GM12878 (cell line): ENCODE measurements at regions not wholly inside any gene's neighbourhood (a gene's known extent, or its start where the extent isn't known, plus 50 kb on each side); places are given as distances from the start of the nearest gene placed in this dataset.

Experiments
- ATF7 ChIP-seq: fragments of 450-650 bp; IDR thresholded peaks from 2 replicates; pipeline ENCODE4 v1.6.1; 2016; ENCODE audit warnings: low read depth, mild to moderate bottlenecking
- CREM ChIP-seq: IDR thresholded peaks from 2 replicates; pipeline ENCODE4 v1.6.1; 2014; ENCODE audit warnings: antibody characterized with exemption, low read depth
- EZH2 ChIP-seq: IDR thresholded peaks from 2 replicates; pipeline ENCODE4 v1.6.1; 2012; ENCODE audit warnings: low read depth, mild to moderate bottlenecking, control low read depth, inconsistent platforms, low read length, borderline replicate concordance; ENCODE audit not compliant: control insufficient read depth
- NR2C2 ChIP-seq: IDR thresholded peaks from 2 replicates; pipeline ENCODE4 v1.6.1; 2011; ENCODE audit warnings: borderline replicate concordance, low read depth; ENCODE audit not compliant: control insufficient read depth, insufficient read length
- POLR2A ChIP-seq: IDR thresholded peaks from 2 replicates; pipeline ENCODE4 v1.6.1; 2011; ENCODE audit warnings: low read depth, mild to moderate bottlenecking, low read length
- ZNF217 ChIP-seq: fragments of 450-650 bp; IDR thresholded peaks from 2 replicates; pipeline ENCODE4 v1.6.1; 2017; ENCODE audit warnings: antibody characterized with exemption, mild to moderate bottlenecking
- ZSCAN29 ChIP-seq: fragments of 450-650 bp; IDR thresholded peaks from 2 replicates; pipeline ENCODE4 v1.6.1; 2017; ENCODE audit warnings: mild to moderate bottlenecking, moderate library complexity
- TF ChIP-seq, protein P1 (sequence below), 3 experiments: IDR thresholded peaks in 2 of 3; conservative IDR thresholded peaks in 1 of 3; 2 replicates each; pipeline ENCODE4 v1.5.1; 2011; ENCODE audit warnings: low read depth in 3 of 3, low read length in 3 of 3, mild to moderate bottlenecking in 3 of 3, control low read depth in 2 of 3, moderate library complexity in 2 of 3, inconsistent platforms in 1 of 3, mixed read lengths in 1 of 3; ENCODE audit not compliant: control insufficient read depth in 2 of 3, insufficient read depth in 1 of 3; ENCODE audit errors: extremely low read depth in 1 of 3
- TF ChIP-seq, protein P2 (sequence below): fragments of 450-650 bp; IDR thresholded peaks from 2 replicates; pipeline ENCODE4 v1.6.1; 2017; ENCODE audit warnings: mild to moderate bottlenecking, moderate library complexity

DNA sequence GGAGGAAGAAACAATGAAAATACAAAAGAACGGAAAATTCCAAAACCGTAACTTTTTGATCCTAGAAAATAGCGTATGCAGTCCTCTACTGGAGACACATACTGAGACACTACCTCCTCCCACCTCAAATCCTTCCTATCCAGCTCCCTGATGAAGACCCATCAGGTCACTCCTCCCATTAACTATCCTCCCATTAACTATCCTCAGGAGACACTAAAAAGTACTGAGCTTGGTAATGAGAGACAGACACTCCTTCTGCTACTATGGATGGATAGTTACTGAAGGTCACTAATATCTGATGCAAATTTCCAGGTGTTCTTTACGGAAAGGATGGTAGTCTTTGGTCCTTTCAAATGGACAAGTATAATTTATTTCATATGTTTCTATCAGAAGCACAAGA, 237.5 kb upstream of the BLID start:
- TF ChIP-seq POLR2A (no peak), ZNF217 (no peak), CREM (no peak), ATF7 (no peak), NR2C2 (no peak), ZSCAN29 (no peak), EZH2 (no peak)
- TF ChIP-seq, protein P1, sequence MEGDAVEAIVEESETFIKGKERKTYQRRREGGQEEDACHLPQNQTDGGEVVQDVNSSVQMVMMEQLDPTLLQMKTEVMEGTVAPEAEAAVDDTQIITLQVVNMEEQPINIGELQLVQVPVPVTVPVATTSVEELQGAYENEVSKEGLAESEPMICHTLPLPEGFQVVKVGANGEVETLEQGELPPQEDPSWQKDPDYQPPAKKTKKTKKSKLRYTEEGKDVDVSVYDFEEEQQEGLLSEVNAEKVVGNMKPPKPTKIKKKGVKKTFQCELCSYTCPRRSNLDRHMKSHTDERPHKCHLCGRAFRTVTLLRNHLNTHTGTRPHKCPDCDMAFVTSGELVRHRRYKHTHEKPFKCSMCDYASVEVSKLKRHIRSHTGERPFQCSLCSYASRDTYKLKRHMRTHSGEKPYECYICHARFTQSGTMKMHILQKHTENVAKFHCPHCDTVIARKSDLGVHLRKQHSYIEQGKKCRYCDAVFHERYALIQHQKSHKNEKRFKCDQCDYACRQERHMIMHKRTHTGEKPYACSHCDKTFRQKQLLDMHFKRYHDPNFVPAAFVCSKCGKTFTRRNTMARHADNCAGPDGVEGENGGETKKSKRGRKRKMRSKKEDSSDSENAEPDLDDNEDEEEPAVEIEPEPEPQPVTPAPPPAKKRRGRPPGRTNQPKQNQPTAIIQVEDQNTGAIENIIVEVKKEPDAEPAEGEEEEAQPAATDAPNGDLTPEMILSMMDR (IDR thresholded peaks at IDR 0.05 in 2 of 3, conservative IDR thresholded peaks at IDR 0.05 in 1 of 3; ENCODE audit: control insufficient read depth in 2 of 3, extremely low read depth in 1 of 3, insufficient read depth in 1 of 3, low read depth in 3 of 3, low read length in 3 of 3): no peak
- TF ChIP-seq, protein P2, sequence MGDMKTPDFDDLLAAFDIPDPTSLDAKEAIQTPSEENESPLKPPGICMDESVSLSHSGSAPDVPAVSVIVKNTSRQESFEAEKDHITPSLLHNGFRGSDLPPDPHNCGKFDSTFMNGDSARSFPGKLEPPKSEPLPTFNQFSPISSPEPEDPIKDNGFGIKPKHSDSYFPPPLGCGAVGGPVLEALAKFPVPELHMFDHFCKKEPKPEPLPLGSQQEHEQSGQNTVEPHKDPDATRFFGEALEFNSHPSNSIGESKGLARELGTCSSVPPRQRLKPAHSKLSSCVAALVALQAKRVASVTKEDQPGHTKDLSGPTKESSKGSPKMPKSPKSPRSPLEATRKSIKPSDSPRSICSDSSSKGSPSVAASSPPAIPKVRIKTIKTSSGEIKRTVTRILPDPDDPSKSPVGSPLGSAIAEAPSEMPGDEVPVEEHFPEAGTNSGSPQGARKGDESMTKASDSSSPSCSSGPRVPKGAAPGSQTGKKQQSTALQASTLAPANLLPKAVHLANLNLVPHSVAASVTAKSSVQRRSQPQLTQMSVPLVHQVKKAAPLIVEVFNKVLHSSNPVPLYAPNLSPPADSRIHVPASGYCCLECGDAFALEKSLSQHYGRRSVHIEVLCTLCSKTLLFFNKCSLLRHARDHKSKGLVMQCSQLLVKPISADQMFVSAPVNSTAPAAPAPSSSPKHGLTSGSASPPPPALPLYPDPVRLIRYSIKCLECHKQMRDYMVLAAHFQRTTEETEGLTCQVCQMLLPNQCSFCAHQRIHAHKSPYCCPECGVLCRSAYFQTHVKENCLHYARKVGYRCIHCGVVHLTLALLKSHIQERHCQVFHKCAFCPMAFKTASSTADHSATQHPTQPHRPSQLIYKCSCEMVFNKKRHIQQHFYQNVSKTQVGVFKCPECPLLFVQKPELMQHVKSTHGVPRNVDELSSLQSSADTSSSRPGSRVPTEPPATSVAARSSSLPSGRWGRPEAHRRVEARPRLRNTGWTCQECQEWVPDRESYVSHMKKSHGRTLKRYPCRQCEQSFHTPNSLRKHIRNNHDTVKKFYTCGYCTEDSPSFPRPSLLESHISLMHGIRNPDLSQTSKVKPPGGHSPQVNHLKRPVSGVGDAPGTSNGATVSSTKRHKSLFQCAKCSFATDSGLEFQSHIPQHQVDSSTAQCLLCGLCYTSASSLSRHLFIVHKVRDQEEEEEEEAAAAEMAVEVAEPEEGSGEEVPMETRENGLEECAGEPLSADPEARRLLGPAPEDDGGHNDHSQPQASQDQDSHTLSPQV: no peak
